IMR-90 (cell line): ENCODE measurements at regions not wholly inside any gene's neighbourhood (a gene's known extent, or its start where the extent isn't known, plus 50 kb on each side); places are given as distances from the start of the nearest gene placed in this dataset.

ENCODE experiments used
- CEBPB ChIP-seq: IDR thresholded peaks from 2 replicates; pipeline ENCODE4 v1.6.1; 2012; ENCODE audit warnings: low read depth, low read length, improper control_type of control experiment
- CHD1 ChIP-seq: IDR thresholded peaks from 2 replicates; pipeline ENCODE4 v1.6.1; 2012; ENCODE audit warnings: low read depth, low read length, improper control_type of control experiment
- CTCF ChIP-seq: conservative IDR thresholded peaks from 2 replicates; pipeline ENCODE4 v1.5.1; 2012; ENCODE audit warnings: mild to moderate bottlenecking, low read depth, low read length, improper control_type of control experiment
- ELK1 ChIP-seq: fragments of 150-350 bp; IDR thresholded peaks from 2 replicates; pipeline ENCODE4 v1.6.1; 2016; ENCODE audit warnings: low read depth, mild to moderate bottlenecking, low read length, moderate library complexity, borderline replicate concordance
- POLR2A ChIP-seq: IDR thresholded peaks from 2 replicates; pipeline ENCODE4 v1.6.1; 2012; ENCODE audit warnings: mild to moderate bottlenecking, low read depth, low read length
- RAD21 ChIP-seq: IDR thresholded peaks from 2 replicates; pipeline ENCODE4 v1.6.1; 2012; ENCODE audit warnings: low read length, improper control_type of control experiment
- SMC3 ChIP-seq: fragments of 150-350 bp; IDR thresholded peaks from 2 replicates; pipeline ENCODE4 v1.6.1; 2016; ENCODE audit warnings: low read depth, mild to moderate bottlenecking, antibody characterized with exemption, low read length, moderate library complexity
- USF2 ChIP-seq: fragments of 150-350 bp; IDR thresholded peaks from 2 replicates; pipeline ENCODE4 v1.6.1; 2017; ENCODE audit warnings: mild to moderate bottlenecking, antibody characterized with exemption, low read length, low read depth

GRCh38 chr14:53741479-53742232 is 215.0 kb downstream of the BMP4 start:
- no peak for TF ChIP-seq CTCF
- no peak for TF ChIP-seq USF2
- no peak for TF ChIP-seq POLR2A
- no peak for TF ChIP-seq CEBPB
- TF ChIP-seq SMC3 = no peak
- no peak for TF ChIP-seq ELK1
- TF ChIP-seq RAD21 = no peak
- TF ChIP-seq CHD1 = no peak
